HG02642 (cell line): ENCODE measurements at regions not wholly inside any gene's neighbourhood (a gene's known extent, or its start where the extent isn't known, plus 50 kb on each side); places are given as distances from the start of the nearest gene placed in this dataset.

Experiments used
- ATAC-seq: cut with Tn5 transposase; IDR thresholded peaks from one replicate; pipeline ENCODE4 v1.9.1; 2021; ENCODE audit warnings: mild to moderate bottlenecking; ENCODE audit not compliant: unreplicated experiment, poor library complexity

DNA sequence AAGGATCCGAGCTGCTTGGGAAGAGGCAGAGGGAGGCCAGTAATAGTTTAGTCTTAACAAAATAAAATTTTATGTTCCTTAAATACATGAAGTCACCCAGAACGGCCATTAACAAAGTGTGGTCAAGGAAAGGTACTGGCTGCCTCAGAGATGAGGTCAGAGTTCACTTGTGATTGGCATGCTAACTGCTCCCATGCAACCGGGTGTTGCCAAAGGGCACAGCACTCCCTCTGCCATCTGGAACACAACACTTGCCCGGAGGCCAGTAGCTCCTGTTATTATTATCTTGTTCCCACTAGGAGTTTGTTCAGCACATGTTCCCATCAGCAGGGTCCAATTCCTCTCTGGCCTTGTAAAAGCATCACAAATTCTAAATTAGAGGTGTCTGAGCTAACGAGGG is 207.0 kb downstream of the CYP26B1 start:
- ATAC-seq, result no peak

DNA sequence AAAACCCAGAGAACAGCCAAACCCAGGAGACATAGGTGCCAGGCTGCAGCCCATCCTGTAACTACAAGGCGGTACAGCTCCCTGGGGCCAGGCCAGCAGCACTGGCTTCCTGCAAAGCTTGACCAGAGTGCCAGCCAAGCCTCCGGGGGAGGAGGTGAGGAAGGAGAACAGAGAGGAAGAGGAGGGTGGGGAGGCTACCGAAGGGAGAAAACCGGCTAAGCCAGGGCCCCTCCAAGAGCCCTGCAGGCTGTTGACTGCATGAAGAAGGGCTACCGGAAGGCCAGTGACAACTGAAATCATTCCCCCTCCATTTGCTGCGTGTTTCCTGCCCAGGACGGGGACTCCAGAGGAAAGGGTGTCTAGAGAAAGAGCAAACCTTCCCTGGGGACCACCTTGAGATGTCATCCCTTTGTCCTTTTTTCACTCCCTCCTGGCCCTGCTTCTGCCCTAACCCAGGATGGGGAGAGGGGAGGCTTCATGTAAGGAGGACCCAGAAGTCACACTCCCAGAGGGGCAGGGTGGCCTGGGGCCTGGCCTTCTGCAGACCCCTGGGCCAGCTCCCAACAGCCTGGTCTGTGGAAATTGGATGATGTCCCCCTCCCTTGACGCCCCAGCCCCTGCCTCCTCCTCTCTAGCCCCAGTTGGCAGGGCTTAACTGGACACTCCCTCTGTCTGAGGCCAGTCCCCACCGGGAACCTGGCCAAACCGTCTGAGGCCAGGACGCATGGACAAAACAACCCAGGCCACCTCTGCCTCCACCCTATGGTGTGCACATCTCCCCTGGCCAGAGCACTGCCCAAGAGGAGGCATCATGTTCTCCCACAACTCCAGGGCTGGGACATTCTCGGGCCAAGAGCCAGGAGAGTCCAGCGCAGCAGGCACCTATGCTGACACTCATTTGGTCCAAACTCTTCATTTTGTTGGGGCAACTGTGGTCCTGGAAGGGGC is 207.8 kb downstream of the CYP26B1 start:
- ATAC-seq, result no peak

DNA sequence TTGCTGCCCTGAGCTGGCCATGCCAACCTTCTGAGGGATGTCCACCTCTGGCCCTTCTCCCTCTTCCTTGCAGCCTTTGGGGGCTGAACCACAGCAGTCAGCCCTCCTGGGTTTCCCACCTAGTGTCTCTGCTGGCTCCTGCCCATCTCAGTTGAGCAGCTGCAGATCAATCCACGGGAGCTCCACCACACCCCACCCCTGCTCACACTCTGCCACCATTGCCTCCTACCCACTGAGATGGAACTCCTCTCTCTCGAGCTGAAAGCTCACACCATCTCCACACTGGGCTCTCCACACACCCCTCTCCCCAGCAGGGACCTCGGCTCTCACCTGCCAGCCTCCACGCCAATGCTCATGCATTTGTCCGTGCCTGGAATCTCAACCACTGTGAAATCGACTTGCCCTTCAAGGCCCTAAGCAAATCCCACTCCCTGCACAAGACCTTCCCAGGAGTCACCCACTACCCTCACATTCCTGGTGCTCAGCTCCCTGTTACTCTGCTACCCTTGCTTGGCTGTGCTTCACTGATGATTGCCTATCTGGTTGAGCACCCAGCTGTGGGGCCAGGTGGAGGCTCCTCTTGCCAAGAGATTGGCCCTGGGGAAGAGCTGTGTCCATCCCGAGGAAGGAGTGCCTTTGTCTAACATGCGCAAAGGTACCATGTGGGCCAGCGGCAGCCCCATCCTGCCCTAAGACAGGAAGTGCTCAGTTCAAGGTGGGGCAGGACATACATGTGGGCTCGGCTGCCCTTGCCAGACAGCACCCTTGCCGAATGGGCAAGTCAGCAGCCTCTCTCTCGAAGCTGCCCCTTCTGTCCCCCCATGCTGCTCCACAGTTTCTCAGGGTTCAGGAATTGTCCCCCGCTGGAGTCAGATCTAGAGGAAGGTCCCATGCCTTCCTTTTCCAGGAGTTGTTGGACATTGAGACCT is 208.7 kb downstream of the CYP26B1 start:
- ATAC-seq, result no peak

DNA sequence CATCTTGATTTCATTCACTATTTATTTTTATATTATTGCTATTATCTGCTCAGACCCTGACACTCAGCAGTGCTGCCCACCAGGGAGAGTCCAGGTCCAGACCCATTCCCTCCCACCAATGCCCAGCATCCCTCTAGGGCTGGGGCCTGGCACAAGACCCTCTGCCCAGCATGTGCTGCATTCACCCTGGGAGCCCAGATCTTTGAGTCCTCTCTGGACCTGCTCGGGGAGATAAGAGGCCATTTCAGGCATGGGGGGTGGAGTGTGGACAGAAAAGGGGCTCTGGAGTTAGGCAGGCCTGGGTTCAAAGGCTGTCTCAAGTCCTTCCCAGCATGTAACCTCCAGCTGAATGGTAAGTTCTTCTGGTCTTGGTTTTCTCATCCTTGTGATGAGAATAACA is 209.6 kb downstream of the CYP26B1 start:
- ATAC-seq, result no peak

DNA sequence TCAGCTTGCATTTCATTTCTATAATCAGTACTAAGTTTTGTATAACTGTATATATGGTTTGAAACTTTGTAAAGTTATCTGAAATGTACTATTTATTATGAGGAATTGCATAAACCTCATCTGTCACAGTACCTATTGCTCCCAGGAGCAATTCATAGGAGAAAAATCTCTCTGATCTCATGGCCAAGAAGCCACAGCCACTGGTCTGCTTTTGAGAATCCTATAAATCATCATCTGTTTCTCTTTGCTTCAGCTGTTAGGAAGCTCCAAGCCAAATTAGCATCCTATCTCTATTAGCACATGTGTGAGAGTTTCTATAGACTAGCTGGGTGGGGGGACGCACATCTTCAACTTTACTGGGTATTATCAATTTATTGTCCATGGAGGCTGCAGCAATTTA is 210.3 kb downstream of the CYP26B1 start:
- ATAC-seq, result no peak

DNA sequence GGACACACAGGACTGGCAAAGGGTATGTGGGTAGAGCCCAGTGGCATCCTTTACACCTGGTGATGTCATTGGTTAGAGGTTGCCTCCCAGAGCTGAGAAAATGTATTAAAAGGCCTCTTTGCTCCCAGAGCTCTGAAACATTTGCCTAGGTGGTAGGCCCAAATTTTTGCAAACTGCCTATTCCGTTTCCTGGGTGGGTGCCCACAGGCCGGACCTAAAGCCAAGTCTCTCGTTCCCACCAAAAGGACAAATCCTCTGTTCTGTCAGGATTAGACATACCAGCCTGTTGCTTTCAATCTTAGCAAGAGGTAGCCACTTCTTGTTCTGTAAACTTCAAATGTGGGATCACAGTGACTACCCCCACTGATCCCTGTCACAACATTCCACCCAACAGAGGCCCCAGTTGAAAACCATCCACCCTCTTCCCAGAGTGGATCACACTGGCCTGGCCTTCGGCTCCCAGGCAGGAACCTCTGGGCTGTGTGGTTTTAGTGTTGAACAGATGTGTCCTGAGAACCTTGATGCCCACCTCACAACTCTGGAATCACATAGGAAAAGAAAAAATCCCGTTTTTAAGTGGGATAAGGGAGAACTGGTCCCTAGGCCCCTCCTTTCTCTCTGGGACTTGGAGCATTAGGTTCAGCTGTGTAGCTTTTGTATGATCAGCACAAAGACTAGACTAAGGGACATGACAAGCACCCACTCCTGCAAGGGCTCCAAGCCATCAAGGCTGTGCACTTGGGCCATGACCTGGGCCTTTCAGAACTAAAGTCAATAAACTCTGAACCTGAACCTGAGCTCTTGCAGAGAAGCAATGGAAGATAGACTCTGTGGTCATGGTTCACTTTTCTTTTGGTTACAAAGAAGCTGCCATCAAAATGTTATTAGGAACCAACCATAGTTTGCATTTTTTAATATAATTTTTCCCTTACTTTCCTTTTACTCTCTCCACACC is 211.3 kb downstream of the CYP26B1 start:
- no peak for ATAC-seq

DNA sequence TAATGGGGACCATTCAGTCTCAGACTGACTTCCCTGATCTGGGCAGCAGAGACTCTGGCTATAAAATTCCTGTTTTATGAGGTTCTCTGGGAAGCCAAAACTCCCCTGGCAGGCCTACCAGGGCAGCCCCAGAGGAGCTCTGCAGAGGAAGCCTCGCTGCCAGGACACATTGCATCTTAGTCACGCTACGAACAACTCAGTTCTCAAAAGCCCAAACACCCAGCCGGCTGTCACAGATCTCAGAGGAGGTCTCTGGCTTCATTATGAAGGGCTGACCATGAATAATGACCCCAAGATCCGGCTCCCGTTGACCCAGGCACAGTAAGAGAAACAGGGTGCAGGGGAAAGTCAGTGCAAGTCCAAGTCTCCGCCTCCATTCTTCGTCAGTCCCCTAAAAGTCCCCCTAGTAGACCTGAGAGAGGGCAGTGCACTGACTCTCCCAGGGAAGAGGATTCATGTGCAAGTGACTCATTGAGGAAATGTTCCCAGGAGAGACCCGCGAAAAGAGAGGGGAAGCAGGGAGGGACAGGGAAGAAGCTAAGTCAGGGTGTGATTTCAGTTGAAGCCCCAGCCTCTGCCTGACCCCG is 212.3 kb downstream of the CYP26B1 start:
- ATAC-seq, result no peak

DNA sequence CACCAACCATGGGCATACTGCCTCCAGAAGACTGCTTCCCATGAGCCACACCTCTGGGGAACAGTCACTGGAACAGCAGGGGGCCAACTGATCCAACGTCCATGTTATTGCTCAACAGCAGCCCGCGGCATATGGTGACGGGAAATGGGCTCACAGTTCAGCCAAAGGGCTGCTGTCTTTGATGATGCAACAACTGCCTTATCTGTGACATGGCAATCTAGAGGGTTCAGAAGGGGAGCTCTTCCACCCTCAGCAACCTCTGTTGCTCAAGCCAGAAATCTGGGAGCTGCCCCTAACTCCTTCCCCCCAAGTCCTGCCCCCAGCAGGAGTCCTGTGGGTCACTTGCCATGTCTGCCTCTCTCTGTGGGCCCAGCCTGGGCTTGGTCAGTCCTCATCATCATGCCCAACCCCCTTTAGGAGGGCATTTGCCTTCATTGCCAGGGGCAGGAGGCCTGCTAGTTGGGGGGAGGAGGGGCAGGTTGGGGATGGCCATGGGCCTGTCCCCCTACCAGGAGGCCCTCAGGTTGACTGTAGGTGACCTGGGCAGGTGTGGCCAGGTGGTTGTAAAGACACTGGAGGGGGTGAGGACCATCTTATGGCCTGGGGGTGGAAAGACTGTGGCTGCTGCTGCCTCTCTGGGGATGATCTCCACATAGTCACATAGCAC is 212.9 kb downstream of the CYP26B1 start:
- ATAC-seq, result no peak

DNA sequence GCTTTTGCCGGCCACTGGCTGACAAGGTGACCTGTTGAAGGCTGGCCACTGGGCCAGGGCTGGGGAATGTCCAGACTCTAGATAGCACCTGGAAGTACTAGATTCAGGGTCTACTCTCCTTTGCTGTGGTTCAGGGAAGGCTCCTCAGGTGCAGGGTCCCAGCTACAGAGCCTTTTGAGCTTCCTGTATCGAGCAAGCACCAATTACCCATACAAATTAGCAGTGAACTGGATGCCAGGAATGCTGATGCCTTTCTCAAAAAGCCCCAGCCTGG is 213.4 kb downstream of the CYP26B1 start:
- no peak for ATAC-seq

DNA sequence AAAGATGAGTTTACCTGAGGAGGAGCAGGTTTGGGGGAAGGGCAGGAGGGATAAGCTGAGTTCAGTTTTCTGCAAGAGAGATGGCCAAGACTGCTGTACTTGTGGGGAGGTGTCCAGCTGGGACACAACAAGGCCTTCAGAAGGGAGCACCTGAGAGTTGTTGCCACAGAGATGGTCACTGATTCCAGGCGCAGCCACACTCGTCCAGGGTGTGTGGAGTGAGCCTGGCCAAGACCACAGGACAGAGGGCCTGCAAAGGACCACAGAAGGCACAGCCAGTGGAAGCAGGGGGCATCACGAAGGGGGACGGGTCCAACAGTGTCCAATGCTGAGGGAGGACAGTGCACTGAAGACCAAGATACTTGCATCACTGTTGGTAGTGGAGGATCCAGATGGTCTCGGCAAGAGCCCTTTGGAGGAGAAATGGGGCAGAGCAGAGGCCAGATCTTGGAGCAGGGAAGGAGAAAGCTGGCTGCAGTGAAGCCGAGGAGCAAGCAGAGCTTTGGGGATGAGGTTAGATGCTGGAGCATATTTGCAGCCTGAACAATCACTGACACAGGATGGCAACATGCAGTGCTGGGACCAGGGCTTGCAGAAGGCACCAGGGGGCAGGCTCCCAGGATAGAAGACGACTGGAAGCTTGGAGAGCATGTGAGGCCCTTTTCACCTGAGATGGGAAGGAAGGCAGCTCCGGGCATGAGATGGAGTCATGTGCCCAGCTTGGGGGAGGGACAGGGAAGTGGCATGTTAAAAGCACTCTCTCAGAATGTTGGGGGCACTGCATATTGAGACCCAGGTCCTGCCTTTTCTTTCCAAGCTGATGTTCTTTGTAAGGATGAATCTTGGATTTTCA is 214.0 kb downstream of the CYP26B1 start:
- no peak for ATAC-seq

DNA sequence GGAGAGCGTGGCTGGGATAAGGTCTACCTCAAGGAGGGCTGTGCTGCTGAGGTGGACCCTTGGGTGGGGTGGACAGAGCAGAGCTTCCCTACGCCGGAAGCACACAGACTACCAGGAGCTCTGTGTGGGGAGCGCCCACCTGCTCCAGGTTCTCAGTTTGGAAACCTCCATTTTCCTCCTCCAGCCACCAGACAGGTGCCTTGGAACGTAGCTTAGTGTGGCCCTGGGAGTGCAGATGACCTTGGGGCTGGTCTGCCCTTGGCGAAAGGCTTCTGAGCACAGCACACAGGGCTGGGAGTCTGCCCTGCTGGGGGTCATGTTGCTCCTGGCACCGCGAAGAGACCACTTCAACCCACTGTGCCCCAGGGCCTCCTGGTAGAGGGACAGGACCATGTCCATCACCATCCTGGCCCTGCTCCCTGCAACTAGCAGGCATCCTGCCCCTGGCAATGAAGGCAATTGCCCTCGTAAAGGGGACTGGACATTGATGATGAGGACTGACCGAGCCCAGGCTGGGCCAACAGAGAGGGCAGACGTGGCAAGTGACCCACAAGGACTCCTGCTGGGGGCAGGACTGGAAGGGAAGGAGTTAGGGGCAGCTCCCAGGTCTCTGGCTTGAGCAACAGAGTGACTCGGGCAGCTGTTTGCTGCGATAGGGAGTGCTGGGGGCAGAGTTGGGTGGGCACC is 214.7 kb downstream of the CYP26B1 start:
- no peak for ATAC-seq

DNA sequence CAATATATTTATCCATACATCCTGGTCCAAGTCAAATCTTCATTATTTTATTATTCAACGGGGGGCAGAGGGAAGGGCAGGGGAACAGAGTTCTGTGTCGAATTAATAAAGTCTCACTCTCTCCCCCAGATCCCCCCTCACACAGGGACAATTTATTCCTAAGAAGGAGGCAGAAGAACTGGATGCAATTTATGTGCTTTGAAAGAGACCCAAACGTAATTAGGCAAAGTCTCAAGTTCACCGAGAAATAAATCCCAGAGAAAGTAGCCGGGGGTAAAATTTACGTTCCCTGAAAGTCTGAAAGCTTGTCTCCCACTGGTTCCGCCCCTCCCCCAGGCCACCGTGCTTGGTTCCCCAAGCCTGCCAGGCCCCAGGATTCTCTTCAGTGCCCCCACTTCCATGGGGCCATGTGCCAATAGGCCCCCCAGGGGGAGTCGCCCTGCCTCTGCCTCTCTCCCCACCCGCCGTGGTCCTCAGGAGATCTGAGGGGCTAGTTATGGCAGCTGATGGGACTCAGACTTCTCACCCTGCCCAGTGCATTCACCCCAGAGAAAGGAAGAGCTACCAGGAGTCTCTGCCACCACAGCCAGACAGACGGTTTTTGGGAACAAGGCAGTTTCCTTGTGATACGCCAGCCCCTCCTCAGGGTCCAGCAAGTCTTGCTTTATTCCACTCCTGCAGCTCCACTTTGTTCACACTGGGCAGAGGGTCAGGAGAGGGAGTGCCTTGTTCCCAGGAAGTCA is 215.5 kb downstream of the CYP26B1 start:
- ATAC-seq, result no peak

DNA sequence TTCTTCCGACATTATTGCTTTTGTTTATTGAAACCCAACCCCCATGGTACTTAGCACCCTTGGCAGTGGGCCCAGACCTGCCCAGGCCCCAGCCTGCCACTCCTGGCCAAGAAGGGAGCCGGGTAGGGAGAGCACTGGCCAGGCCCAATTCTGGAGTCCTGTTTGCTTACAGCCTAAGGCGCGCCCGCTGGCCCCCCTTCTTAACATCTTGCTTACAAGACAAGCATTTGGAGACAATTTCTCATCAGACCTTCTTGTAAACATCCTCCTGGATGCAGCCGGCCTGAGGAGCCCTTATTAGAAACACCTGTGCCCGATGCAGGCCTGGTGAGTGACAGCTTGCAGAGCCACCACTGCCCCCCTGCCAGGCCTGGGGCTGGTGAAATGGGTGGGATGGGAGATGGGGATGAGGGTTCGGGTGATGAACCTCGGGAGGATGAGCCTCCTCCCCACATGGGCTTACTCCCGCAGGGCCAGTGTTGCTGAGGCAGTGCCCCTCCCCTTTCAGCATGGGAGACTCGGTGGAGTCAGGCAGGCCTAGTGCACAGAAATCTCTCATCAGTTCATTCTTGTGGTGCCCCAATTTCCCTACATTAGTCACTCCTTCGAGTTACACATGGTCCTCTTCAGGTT is 217.5 kb downstream of the CYP26B1 start:
- ATAC-seq, result no peak

DNA sequence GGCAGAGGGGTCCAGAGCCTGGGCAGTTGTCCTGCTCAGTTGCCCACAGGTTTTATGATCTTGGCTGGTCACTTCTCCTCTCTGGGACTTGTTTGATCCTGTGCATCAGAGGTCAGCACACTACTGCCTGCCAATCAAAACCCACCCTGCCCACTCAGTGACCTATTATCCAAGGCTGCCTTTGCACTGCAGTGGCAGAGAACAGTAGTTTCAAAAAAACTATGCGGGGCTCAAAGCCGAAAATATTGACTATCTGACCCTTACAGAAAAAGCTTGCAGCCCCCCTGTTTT is 218.2 kb downstream of the CYP26B1 start:
- no peak for ATAC-seq

DNA sequence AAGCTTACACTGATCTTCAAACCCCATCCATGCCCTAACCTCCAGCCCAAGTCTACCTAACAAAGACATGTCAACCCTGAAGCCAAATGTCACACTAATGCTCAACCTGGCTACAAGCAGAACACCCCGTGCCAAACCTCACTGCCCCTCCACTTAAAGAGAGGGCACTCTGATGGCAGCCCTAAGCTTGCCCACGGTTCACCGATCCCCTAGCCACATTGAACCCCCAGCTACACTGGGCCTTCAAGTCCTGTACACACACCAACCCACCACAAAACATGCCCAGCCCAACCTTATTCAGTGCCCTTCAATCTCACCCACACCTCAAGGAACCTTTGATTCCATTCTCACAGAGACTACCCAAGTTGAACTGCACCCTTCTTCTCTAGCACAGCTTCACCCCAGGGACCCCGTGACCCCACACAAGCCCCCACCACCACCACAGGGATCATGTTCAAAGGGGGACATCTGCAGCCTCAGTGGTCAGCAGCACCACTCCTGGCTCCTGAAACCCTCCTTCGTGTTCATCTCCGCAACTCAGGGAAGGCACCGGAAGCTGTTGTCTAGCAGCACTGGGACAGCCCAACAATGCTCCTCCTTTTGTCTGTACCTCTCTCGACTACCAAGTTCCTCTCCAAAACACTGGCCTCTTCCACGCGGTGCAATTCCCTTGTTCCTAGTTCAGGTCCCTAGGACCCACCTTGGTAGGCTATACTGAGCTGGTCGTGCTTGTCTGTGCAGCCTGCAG is 218.8 kb downstream of the CYP26B1 start:
- ATAC-seq, result no peak
